ENCODE measurements at regions not wholly inside any gene's neighbourhood (a gene's known extent, or its start where the extent isn't known, plus 50 kb on each side); places are given as distances from the start of the nearest gene placed in this dataset.
"Not testable (repeated sequence)": the region's sequence is repeated elsewhere in the genome, so short reads cannot be mapped to it uniquely, and the experiment has no call there.

DNA sequence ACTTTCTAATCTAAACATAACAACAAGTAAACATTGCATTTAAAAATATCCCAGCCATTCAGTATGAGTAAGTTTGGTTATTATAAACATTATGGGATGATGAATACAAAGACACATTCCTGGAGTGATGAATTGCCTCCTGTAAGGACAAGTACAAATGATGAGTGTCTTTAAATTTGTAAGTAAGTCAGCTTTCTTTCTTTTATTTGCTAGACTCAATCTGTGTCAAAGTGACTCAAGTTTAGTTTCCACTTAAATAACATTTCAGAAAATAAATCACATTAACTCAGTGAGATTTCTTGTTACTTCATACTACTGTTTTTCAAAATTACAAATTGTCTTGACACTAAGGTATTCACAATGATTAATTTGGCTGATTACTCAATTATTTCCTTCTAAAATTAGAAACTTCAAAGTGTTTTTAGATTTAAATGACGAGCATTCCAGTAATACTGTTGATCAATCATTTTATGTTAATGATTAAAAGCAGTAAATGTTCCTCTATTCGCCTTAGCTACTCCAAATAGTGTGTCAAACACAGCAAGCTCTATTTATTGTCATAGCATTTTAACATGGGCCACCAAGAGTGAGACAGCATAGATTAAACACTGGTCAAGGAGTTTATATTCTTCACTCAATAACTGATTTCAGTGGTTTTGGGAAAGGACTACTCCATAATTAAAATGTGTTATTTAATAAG is 658.0 kb upstream of the MDGA2 start:
- H3K27ac ChIP-seq, result no peak overlapping the region
- TF ChIP-seq, protein P1, sequence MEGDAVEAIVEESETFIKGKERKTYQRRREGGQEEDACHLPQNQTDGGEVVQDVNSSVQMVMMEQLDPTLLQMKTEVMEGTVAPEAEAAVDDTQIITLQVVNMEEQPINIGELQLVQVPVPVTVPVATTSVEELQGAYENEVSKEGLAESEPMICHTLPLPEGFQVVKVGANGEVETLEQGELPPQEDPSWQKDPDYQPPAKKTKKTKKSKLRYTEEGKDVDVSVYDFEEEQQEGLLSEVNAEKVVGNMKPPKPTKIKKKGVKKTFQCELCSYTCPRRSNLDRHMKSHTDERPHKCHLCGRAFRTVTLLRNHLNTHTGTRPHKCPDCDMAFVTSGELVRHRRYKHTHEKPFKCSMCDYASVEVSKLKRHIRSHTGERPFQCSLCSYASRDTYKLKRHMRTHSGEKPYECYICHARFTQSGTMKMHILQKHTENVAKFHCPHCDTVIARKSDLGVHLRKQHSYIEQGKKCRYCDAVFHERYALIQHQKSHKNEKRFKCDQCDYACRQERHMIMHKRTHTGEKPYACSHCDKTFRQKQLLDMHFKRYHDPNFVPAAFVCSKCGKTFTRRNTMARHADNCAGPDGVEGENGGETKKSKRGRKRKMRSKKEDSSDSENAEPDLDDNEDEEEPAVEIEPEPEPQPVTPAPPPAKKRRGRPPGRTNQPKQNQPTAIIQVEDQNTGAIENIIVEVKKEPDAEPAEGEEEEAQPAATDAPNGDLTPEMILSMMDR (conservative IDR thresholded peaks at IDR 0.05), result no peak
- no peak for TF ChIP-seq ZFX (IDR thresholded peaks at IDR 0.05)

GRCh38 chr14:48331421-48331820 is 656.0 kb upstream of the MDGA2 start:
- no peak overlapping the region for H3K27ac ChIP-seq
- TF ChIP-seq ZFX (IDR thresholded peaks at IDR 0.05), result no peak
- TF ChIP-seq, protein P1 (conservative IDR thresholded peaks at IDR 0.05), result no peak

GRCh38 chr14:48325486-48325885 is 650.1 kb upstream of the MDGA2 start:
- TF ChIP-seq ZFX (IDR thresholded peaks at IDR 0.05), result no peak
- TF ChIP-seq, protein P1 (conservative IDR thresholded peaks at IDR 0.05), result no peak
- H3K27ac ChIP-seq, result no peak overlapping the region

GRCh38 chr14:48323665-48324064 is 648.3 kb upstream of the MDGA2 start:
- TF ChIP-seq, protein P1 (conservative IDR thresholded peaks at IDR 0.05), result no peak
- TF ChIP-seq ZFX (IDR thresholded peaks at IDR 0.05), result no peak
- H3K27ac ChIP-seq, result no peak overlapping the region

DNA sequence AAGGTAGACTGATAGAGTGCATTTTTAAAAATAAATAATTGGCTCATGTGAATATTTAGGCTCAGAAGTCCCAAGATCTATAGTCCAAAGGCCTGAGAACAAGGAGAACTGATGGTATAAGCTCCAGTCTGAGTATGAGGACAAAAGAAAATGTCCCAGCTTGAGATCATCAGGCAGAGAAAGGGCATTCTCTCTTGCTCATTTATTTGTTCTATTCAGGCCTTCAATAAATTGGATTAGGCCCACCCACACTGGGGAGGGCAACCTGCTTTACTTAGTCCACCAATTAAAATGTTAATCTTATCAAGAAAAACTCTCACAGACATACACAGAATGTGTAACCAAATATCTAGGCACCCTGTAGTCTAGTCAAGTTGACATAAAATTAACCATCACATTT is 644.4 kb upstream of the MDGA2 start:
- no peak for TF ChIP-seq ZFX (IDR thresholded peaks at IDR 0.05)
- TF ChIP-seq, protein P1 (conservative IDR thresholded peaks at IDR 0.05), result no peak
- H3K27ac ChIP-seq, result no peak overlapping the region

DNA sequence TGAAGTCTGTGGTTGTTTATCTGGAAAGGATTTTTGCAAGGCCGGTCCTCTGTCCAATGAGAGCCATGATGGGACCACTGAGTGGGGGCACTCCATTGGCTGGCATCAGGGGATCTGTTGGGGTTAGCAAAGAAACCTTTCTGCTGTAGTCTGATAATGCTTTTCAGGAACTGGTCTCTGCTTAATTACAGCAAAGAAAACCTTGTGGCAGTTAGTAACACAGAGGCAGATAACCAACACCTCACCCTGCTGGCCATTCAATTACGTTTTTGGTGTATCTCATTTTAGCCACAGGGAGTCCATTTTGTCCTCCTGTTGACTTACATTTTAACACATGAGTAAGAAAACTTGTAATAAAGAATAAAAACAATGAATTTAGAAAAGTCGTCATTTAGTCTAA is 629.3 kb upstream of the MDGA2 start:
- H3K27ac ChIP-seq, result no peak overlapping the region
- TF ChIP-seq ZFX (IDR thresholded peaks at IDR 0.05), result no peak
- TF ChIP-seq, protein P1 (conservative IDR thresholded peaks at IDR 0.05), result no peak

GRCh38 chr14:48289701-48290100 is 614.3 kb upstream of the MDGA2 start:
- no peak overlapping the region for H3K27ac ChIP-seq
- TF ChIP-seq ZFX (IDR thresholded peaks at IDR 0.05), result no peak
- TF ChIP-seq, protein P1 (conservative IDR thresholded peaks at IDR 0.05), result no peak

DNA sequence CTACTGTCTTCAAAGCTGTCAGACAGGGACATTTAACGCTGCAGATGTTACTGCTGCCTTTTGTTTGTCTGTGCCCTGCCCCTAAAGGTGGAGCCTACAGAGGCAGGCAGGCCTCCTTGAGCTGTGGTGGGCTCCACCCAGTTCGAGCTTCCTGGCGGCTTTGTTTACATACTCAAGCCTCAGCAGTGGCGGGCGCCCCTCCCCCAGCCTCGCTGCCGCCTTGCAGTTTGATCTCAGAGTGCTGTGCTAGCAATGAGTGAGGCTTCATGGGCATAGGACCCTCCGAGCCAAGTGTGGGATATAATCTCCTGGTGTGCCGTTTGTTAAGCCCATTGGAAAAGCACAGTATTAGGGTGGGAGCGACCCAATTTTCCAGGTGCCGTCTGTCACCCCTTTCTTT is 609.8 kb upstream of the MDGA2 start:
- not testable (repeated sequence) for H3K27ac ChIP-seq

All from C4-2B (cell line).